Astrocyte (in vitro differentiated cells and primary cell): ENCODE measurements at regions not wholly inside any gene's neighbourhood (a gene's known extent, or its start where the extent isn't known, plus 50 kb on each side); places are given as distances from the start of the nearest gene placed in this dataset.

ENCODE experiments used
- EZH2 ChIP-seq: IDR thresholded peaks from 2 replicates; pipeline ENCODE4 v1.6.1; 2012; ENCODE audit warnings: mild to moderate bottlenecking, low read length, inconsistent platforms; ENCODE audit not compliant: insufficient read depth
- TF ChIP-seq, protein P1 (sequence below): IDR thresholded peaks from 2 replicates; pipeline ENCODE4 v1.5.1; 2011; ENCODE audit warnings: low read depth, mild to moderate bottlenecking, inconsistent platforms, low read length, moderate library complexity; ENCODE audit not compliant: insufficient read depth

DNA sequence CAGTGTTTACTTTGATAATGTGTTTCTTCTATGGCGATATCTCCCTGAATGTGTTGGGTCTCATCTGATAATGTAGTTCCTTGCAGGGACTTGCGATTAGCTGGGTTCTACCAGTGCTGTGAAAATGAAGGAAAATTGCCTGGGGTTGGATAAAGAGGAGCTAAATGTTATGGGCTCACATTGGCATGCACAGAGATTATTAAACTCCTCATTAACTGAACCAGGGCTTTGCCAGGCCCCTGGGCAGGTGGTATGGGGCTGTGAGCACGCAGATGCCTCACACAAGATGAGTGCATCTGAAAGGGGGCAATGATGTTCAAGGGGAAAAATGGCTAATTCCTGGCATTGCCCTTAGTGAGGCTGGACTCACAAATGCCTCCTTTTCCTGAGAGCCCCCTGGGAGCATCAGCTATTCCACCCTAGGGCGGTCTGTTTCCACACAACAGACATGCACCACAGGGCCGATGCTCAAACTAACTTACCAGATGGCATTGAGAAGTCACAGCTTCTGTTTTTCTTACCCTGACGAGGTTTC, 321.1 kb downstream of the SEC16B start:
- TF ChIP-seq, protein P1, sequence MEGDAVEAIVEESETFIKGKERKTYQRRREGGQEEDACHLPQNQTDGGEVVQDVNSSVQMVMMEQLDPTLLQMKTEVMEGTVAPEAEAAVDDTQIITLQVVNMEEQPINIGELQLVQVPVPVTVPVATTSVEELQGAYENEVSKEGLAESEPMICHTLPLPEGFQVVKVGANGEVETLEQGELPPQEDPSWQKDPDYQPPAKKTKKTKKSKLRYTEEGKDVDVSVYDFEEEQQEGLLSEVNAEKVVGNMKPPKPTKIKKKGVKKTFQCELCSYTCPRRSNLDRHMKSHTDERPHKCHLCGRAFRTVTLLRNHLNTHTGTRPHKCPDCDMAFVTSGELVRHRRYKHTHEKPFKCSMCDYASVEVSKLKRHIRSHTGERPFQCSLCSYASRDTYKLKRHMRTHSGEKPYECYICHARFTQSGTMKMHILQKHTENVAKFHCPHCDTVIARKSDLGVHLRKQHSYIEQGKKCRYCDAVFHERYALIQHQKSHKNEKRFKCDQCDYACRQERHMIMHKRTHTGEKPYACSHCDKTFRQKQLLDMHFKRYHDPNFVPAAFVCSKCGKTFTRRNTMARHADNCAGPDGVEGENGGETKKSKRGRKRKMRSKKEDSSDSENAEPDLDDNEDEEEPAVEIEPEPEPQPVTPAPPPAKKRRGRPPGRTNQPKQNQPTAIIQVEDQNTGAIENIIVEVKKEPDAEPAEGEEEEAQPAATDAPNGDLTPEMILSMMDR = no peak
- no peak for TF ChIP-seq EZH2
